IMR-90 (cell line): ENCODE measurements at regions not wholly inside any gene's neighbourhood (a gene's known extent, or its start where the extent isn't known, plus 50 kb on each side); places are given as distances from the start of the nearest gene placed in this dataset.

Source experiments
- ATAC-seq: fragments of 200-7000 bp; cut with Tn5 transposase; 2 replicates; pipeline ENCODE4 v1.9.1; 2020; ENCODE audit warnings: low read depth, mild to moderate bottlenecking, moderate library complexity
- BruUV-seq: library from RNA; stranded (reverse); fragments of 400-500 nt; replicated peaks from 2 replicates; lab custom pipeline; 2021; lab: Mats Ljungman, UMichigan
- CTCF ChIA-PET: fragments of 300-600 bp; formaldehyde crosslinking; extraction: SDS; loops from one replicate; lab custom pipeline; 2021; ENCODE audit warnings: antibody characterized with exemption; lab: Yijun Ruan, JAX
- POLR2A ChIA-PET: fragments of 300-600 bp; sonication (Branson Sonifier 250); formaldehyde crosslinking; loops from one replicate; lab custom pipeline; 2022; ENCODE audit warnings: antibody characterized with exemption; ENCODE audit not compliant: unreplicated experiment; lab: Charles Lee
- DNase-seq: peaks from one replicate; pipeline ENCODE4 v3.0.0; 2013
- H2AFZ ChIP-seq: replicated peaks from 2 replicates; pipeline ENCODE3; 2013; ENCODE audit warnings: low read length, mild to moderate bottlenecking; ENCODE audit not compliant: poor library complexity
- H2AK5ac ChIP-seq: 2 replicates; pipeline ENCODE4 v1.6.1; 2013; ENCODE audit warnings: low read depth, low read length, inconsistent platforms
- H2AK9ac ChIP-seq: replicated peaks from 2 replicates; pipeline ENCODE3; 2013; ENCODE audit warnings: mild to moderate bottlenecking, low read depth, low read length, moderate library complexity; ENCODE audit not compliant: poor library complexity
- H2BK120ac ChIP-seq: 2 replicates; pipeline ENCODE4 v1.6.1; 2013; ENCODE audit warnings: low read depth, low read length, inconsistent platforms
- H2BK15ac ChIP-seq: 3 replicates; pipeline ENCODE4 v1.6.1; 2013; ENCODE audit warnings: low read depth, low read length, inconsistent platforms
- H2BK20ac ChIP-seq: 2 replicates; pipeline ENCODE4 v1.6.1; 2013; ENCODE audit warnings: low read depth, mild to moderate bottlenecking, inconsistent platforms, low read length, moderate library complexity
- H2BK5ac ChIP-seq: 2 replicates; pipeline ENCODE4 v1.6.1; 2013; ENCODE audit warnings: mild to moderate bottlenecking, low read depth, low read length, inconsistent platforms; ENCODE audit not compliant: poor library complexity, severe bottlenecking
- H3K14ac ChIP-seq: replicated peaks from 2 replicates; pipeline ENCODE4 v1.6.1; 2013; ENCODE audit warnings: low read depth, low read length, inconsistent platforms
- H3K18ac ChIP-seq: 2 replicates; pipeline ENCODE4 v1.6.1; 2013; ENCODE audit warnings: low read depth, low read length, control low read depth
- H3K23ac ChIP-seq: 2 replicates; pipeline ENCODE4 v1.6.1; 2013; ENCODE audit warnings: low read depth, low read length, inconsistent platforms
- H3K27ac ChIP-seq: 2 replicates; pipeline ENCODE4 v1.5.1; 2013; ENCODE audit warnings: mild to moderate bottlenecking, control low read depth, low read length; ENCODE audit not compliant: insufficient read depth
- H3K27me3 ChIP-seq: 2 replicates; pipeline ENCODE4 v1.6.1; 2013; ENCODE audit warnings: low read length; ENCODE audit not compliant: control insufficient read depth, insufficient read depth
- H3K36me3 ChIP-seq: 2 replicates; pipeline ENCODE4 v1.6.1; 2013; ENCODE audit warnings: low read length, mixed read lengths; ENCODE audit not compliant: control insufficient read depth, insufficient read depth
- H3K4ac ChIP-seq: 2 replicates; pipeline ENCODE4 v1.6.1; 2013; ENCODE audit warnings: low read depth, low read length, inconsistent platforms
- H3K4me1 ChIP-seq: 2 replicates; pipeline ENCODE4 v1.6.1; 2013; ENCODE audit warnings: low read length, mixed read lengths; ENCODE audit not compliant: control insufficient read depth, insufficient read depth
- H3K4me2 ChIP-seq: 2 replicates; pipeline ENCODE4 v1.6.1; 2013; ENCODE audit warnings: low read depth, mild to moderate bottlenecking, control low read depth, low read length, moderate library complexity
- H3K4me3 ChIP-seq: 2 replicates; pipeline ENCODE4 v1.5.1; 2013; ENCODE audit warnings: low read depth, mild to moderate bottlenecking, control low read depth, low read length, moderate library complexity; ENCODE audit not compliant: insufficient read depth
- H3K56ac ChIP-seq: 2 replicates; pipeline ENCODE4 v1.6.1; 2013; ENCODE audit warnings: low read length, inconsistent platforms; ENCODE audit not compliant: insufficient read depth; ENCODE audit errors: extremely low read depth
- H3K79me1 ChIP-seq, 2 experiments: 2 replicates each; pipeline ENCODE4 v1.6.1; 2013; ENCODE audit warnings: low read length in 2 of 2, inconsistent platforms in 1 of 2, low read depth in 1 of 2
- H3K9ac ChIP-seq: 2 replicates; pipeline ENCODE4 v1.6.1; 2013; ENCODE audit warnings: low read depth, low read length, control low read depth
- H3K9me1 ChIP-seq: 2 replicates; pipeline ENCODE4 v1.6.1; 2013; ENCODE audit warnings: low read length, inconsistent platforms; ENCODE audit not compliant: insufficient read depth
- H3K9me3 ChIP-seq: 2 replicates; pipeline ENCODE4 v1.6.1; 2013; ENCODE audit warnings: low read length; ENCODE audit not compliant: control insufficient read depth, insufficient read depth
- H4K20me1 ChIP-seq: 2 replicates; pipeline ENCODE4 v1.6.1; 2013; ENCODE audit warnings: low read length, inconsistent platforms; ENCODE audit not compliant: insufficient read depth
- H4K5ac ChIP-seq: 2 replicates; pipeline ENCODE4 v1.6.1; 2013; ENCODE audit warnings: mild to moderate bottlenecking, low read depth, low read length, control low read depth
- H4K8ac ChIP-seq, 2 experiments: 2 replicates each; pipeline ENCODE4 v1.6.1; 2013; ENCODE audit warnings: low read depth in 2 of 2, low read length in 2 of 2, control low read depth in 1 of 2, inconsistent platforms in 1 of 2
- H4K91ac ChIP-seq: 2 replicates; pipeline ENCODE4 v1.6.1; 2013; ENCODE audit warnings: low read depth, low read length, inconsistent platforms; ENCODE audit not compliant: insufficient read depth
- BHLHE40 ChIP-seq: fragments of 150-350 bp; IDR thresholded peaks from 2 replicates; pipeline ENCODE4 v1.6.1; 2016; ENCODE audit warnings: mild to moderate bottlenecking, low read depth, low read length
- MAFK ChIP-seq: IDR thresholded peaks from 2 replicates; pipeline ENCODE4 v1.6.1; 2012; ENCODE audit warnings: low read depth, low read length, improper control_type of control experiment
- MAZ ChIP-seq: IDR thresholded peaks from 2 replicates; pipeline ENCODE4 v1.6.1; 2012; ENCODE audit warnings: low read depth, mild to moderate bottlenecking, low read length, improper control_type of control experiment, moderate library complexity, borderline replicate concordance
- MXI1 ChIP-seq: IDR thresholded peaks from 2 replicates; pipeline ENCODE4 v1.6.1; 2012; ENCODE audit warnings: low read depth, mild to moderate bottlenecking, low read length, moderate library complexity, borderline replicate concordance
- SMC3 ChIP-seq: fragments of 150-350 bp; IDR thresholded peaks from 2 replicates; pipeline ENCODE4 v1.6.1; 2016; ENCODE audit warnings: low read depth, mild to moderate bottlenecking, antibody characterized with exemption, low read length, moderate library complexity
- WGBS, 2 experiments: methylation state at CpG; one replicate each; pipeline versions ENCODE4 v1.1.5 to v1.1.7; 2013; ENCODE audit warnings: missing lambda C conversion rate in 2 of 2; ENCODE audit not compliant: insufficient read length in 1 of 2; ENCODE audit errors: extremely low coverage in 2 of 2; 5-methylcytosine and 5-hydroxymethylcytosine counted together
- dilution Hi-C: fragments of 300-500 bp; cut with HindIII; formaldehyde crosslinking; loops from one replicate; pipeline ENCODE4 v1.14.3; 2018; ENCODE audit warnings: low sequenced_read_pairs; ENCODE audit not compliant: unreplicated experiment
- in situ Hi-C: fragments of 300-500 bp; cut with MboI; formaldehyde crosslinking; loops from 3 replicates; pipeline ENCODE4 v1.14.3; 2019; ENCODE audit warnings: low sequenced_read_pairs, inconsistent platforms, mixed read lengths
- intact Hi-C: fragments of 100-400 bp; cut with micrococcal nuclease; formaldehyde crosslinking; loops from 2 replicates; pipeline ENCODE4 v1.10.0; 2022

DNA sequence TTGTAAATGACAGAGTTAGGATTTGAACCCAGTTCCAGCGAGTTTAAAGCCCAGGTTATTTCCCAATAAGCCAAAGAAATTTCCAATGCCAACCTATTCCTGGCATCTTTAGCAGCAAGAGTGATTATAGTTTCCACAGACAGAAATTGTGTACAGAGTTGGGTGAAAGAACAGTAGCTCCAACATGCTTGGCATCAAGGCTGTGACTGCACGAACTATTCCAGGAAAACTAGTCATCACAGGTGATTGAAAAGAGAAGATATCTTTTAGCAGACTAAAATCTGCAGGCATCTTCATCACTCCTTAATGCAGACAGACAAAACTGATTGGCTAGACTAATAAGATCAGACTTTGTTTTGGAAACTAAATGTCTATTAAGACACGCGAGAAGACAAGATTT is 262.7 kb upstream of the PLEKHG7 start:
- Histone ChIP-seq H2BK20ac (no peak overlapping the region), H2AFZ (no peak overlapping the region), H4K20me1 (no peaks in the 10 kb centered on the region), H2BK120ac (no peak overlapping the region), H2BK5ac (no peak overlapping the region), H2AK5ac (no peak overlapping the region), H3K9ac (no peak overlapping the region), H3K9me3 (no peaks in the 10 kb centered on the region), H3K56ac (no peak overlapping the region), H3K79me1 (no peaks in the 10 kb centered on the region), H3K4me2 (no peak overlapping the region), H4K8ac (no peak overlapping the region), H3K36me3 (no peaks in the 10 kb centered on the region), H3K23ac (no peak overlapping the region), H3K18ac (no peak overlapping the region), H3K4ac (no peak overlapping the region), H3K4me3 (no peak overlapping the region), H3K4me1 (no peaks in the 10 kb centered on the region), H2BK15ac (no peak overlapping the region), H4K91ac (no peak overlapping the region), H4K5ac (no peak overlapping the region), H3K14ac (no peak overlapping the region), H2AK9ac (no peak overlapping the region), H3K27ac (no peak overlapping the region), H3K9me1 (no peaks in the 10 kb centered on the region), H3K27me3 (peaks cover 4% of the 10 kb centered on the region)
- ATAC-seq (no peak), DNase-seq (no peak)
- WGBS, 2 experiments, result no CpG with 5 or more reads among the region's 4 CpGs
- ChIA-PET POLR2A (no interaction called here), CTCF (no interaction called here)
- no peak for TF ChIP-seq MXI1
- TF ChIP-seq MAFK, result no peak
- no peak for TF ChIP-seq SMC3
- TF ChIP-seq MAZ, result no peak
- no peak for TF ChIP-seq BHLHE40
- no TSS peak for BruUV-seq
- dilution Hi-C loops (no loop called here), in situ Hi-C loops (no loop called here), intact Hi-C loops (no loop called here)
